ENCODE measurements at regions not wholly inside any gene's neighbourhood (a gene's known extent, or its start where the extent isn't known, plus 50 kb on each side); places are given as distances from the start of the nearest gene placed in this dataset.

- DNase-seq: no peak
Measured at GRCh38 chr3:68458581-68458980, 473.8 kb downstream of the TAFA4 start.

GRCh38 chr3:68448510-68449383, 483.6 kb downstream of the TAFA4 start:
- DNase-seq: no peak

- no peak for DNase-seq
Measured at GRCh38 chr3:68447885-68448284, 484.5 kb downstream of the TAFA4 start.

GRCh38 chr3:68441054-68441453, 491.3 kb downstream of the TAFA4 start:
- no peak for DNase-seq

GRCh38 chr3:68436619-68437401, 495.5 kb downstream of the TAFA4 start:
- no peak for DNase-seq

- DNase-seq: no peak
Measured at GRCh38 chr3:68428495-68428894, 503.9 kb downstream of the TAFA4 start.

- DNase-seq: no peak
Measured at GRCh38 chr3:68424796-68425460, 507.4 kb downstream of the TAFA4 start.

- DNase-seq: no peak
Measured at GRCh38 chr3:68408626-68409025, 523.7 kb downstream of the TAFA4 start.

- DNase-seq: no peak
Measured at GRCh38 chr3:68403741-68404140, 528.6 kb downstream of the TAFA4 start.

- DNase-seq: no peak
Measured at GRCh38 chr3:68402235-68402918, 530.0 kb downstream of the TAFA4 start.

- DNase-seq: no peak
Measured at GRCh38 chr3:68378631-68379030, 553.7 kb downstream of the TAFA4 start.

GRCh38 chr3:68373727-68374126, 558.6 kb downstream of the TAFA4 start:
- no peak for DNase-seq

- DNase-seq: no peak
Measured at GRCh38 chr3:68363796-68364195, 568.6 kb downstream of the TAFA4 start.

- DNase-seq: no peak
Measured at GRCh38 chr3:68360492-68360891, 571.9 kb downstream of the TAFA4 start.

GRCh38 chr3:68345781-68346180, 586.6 kb downstream of the TAFA4 start:
- DNase-seq: no peak

GRCh38 chr3:68342426-68342825, 589.9 kb downstream of the TAFA4 start:
- DNase-seq: no peak

- DNase-seq: no peak
Measured at GRCh38 chr3:68336042-68336441, 596.3 kb downstream of the TAFA4 start.

- DNase-seq: no peak
Measured at GRCh38 chr3:68334367-68334986, 597.9 kb downstream of the TAFA4 start.

GRCh38 chr3:68328049-68328448, 604.3 kb downstream of the TAFA4 start:
- no peak for DNase-seq

- no peak for DNase-seq
Measured at GRCh38 chr3:68315964-68316363, 616.4 kb downstream of the TAFA4 start.

- DNase-seq: no peak
Measured at GRCh38 chr3:68315546-68315945, 616.8 kb downstream of the TAFA4 start.

- peak; percentile 1 for DNase-seq
Measured at GRCh38 chr3:68306571-68306970, 625.8 kb downstream of the TAFA4 start.
